HepG2 (cell line): ENCODE measurements at regions not wholly inside any gene's neighbourhood (a gene's known extent, or its start where the extent isn't known, plus 50 kb on each side); places are given as distances from the start of the nearest gene placed in this dataset.

Experiments used
- ATAC-seq: fragments of 200-7000 bp; cut with Tn5 transposase; 3 replicates; pipeline ENCODE4 v1.9.1; 2020; ENCODE audit warnings: mild to moderate bottlenecking, moderate library complexity
- BruUV-seq: library from RNA; stranded (reverse); fragments of 400-500 nt; replicated peaks from 2 replicates; lab custom pipeline; 2021; lab: Mats Ljungman, UMichigan
- CTCF ChIA-PET: fragments of 300-600 bp; formaldehyde crosslinking; extraction: SDS; loops from one replicate; lab custom pipeline; 2021; ENCODE audit warnings: low total read pairs, inconsistent platforms, low intra/inter-chr PET ratio; lab: Yijun Ruan, JAX
- POLR2A ChIA-PET: fragments of 350-600 bp; sonication (Branson Sonifier 250); formaldehyde crosslinking; loops from one replicate; lab custom pipeline; 2020; ENCODE audit warnings: antibody characterized with exemption, inconsistent platforms; lab: Yijun Ruan, JAX
- DNase-seq: peaks from one replicate; pipeline ENCODE4 v3.0.0-alpha.2; 2015; ENCODE audit warnings: low spot score
- FAIRE-seq: peaks from 3 replicates; lab custom pipeline; 2011; peaks lifted over from hg19 to GRCh38; lab: Jason Lieb, UNC
- H2AFZ ChIP-seq: one replicate; pipeline ENCODE4 v1.6.1; 2011; ENCODE audit warnings: low read length, inconsistent platforms
- H3K27ac ChIP-seq: fragments of 300-600 bp; 3 replicates; pipeline ENCODE4 v1.8.0; 2011; ENCODE audit warnings: mixed run types, mild to moderate bottlenecking, mixed read lengths, low read length, inconsistent platforms; ENCODE audit not compliant: insufficient read depth; ENCODE audit errors: extremely low read length
- H3K27me3 ChIP-seq, 2 experiments: fragments of 200-600 bp in 1 of 2; 2 replicates in 1 of 2; 3 replicates in 1 of 2; pipeline versions ENCODE4 v1.6.0 to v1.8.0; 2011; ENCODE audit warnings: low read length in 2 of 2, mild to moderate bottlenecking in 2 of 2, moderate library complexity in 2 of 2, inconsistent platforms in 1 of 2; ENCODE audit not compliant: insufficient read depth in 2 of 2, control insufficient read depth in 1 of 2
- H3K36me3 ChIP-seq, 2 experiments: fragments of 200-600 bp in 1 of 2; replicated peaks in 1 of 2; 2 replicates in 1 of 2; 3 replicates in 1 of 2; pipeline versions ENCODE4 v1.5.1 to v1.8.0; 2011; ENCODE audit warnings: low read length in 2 of 2, inconsistent platforms in 1 of 2; ENCODE audit not compliant: insufficient read depth in 2 of 2, control insufficient read depth in 1 of 2
- H3K4me1 ChIP-seq: 2 replicates; pipeline ENCODE4 v1.5.1; 2012; ENCODE audit warnings: low read length, inconsistent platforms; ENCODE audit not compliant: insufficient read depth
- H3K4me2 ChIP-seq: 2 replicates; pipeline ENCODE4 v1.6.0; 2011; ENCODE audit warnings: low read depth, low read length, inconsistent platforms
- H3K4me3 ChIP-seq, 3 experiments: fragments of 200-600 bp in 1 of 3; sonication (generic), shearing (Covaris generic) in 1 of 3; replicated peaks in 1 of 3; 2 replicates each; pipeline ENCODE4 v1.5.1; 2011 to 2016; ENCODE audit warnings: low read length in 3 of 3, inconsistent platforms in 2 of 3, low read depth in 2 of 3, mild to moderate bottlenecking in 2 of 3, control low read depth in 1 of 3, mixed read lengths in 1 of 3; ENCODE audit not compliant: insufficient read depth in 1 of 3
- H3K79me2 ChIP-seq: one replicate; pipeline ENCODE4 v1.6.1; 2011; ENCODE audit warnings: low read length, inconsistent platforms; ENCODE audit not compliant: insufficient read depth
- H3K9ac ChIP-seq: 2 replicates; pipeline ENCODE4 v1.6.0; 2011; ENCODE audit warnings: mild to moderate bottlenecking, low read depth, low read length, inconsistent platforms; ENCODE audit not compliant: insufficient read depth
- H3K9me3 ChIP-seq: 2 replicates; pipeline ENCODE4 v1.5.1; 2012; ENCODE audit warnings: mild to moderate bottlenecking, low read length
- H4K20me1 ChIP-seq: 2 replicates; pipeline ENCODE4 v1.6.0; 2011; ENCODE audit warnings: inconsistent platforms, mild to moderate bottlenecking, low read length, moderate library complexity; ENCODE audit not compliant: insufficient read depth
- ATF2 ChIP-seq: sonication (generic); formaldehyde crosslinking; IDR thresholded peaks from 2 replicates; pipeline ENCODE4 v1.4.0; 2020; ENCODE audit warnings: missing genetic modification reagents
- BORCS8-MEF2B ChIP-seq: sonication (generic); formaldehyde crosslinking; IDR thresholded peaks from 2 replicates; pipeline ENCODE4 v1.8.0; 2022; ENCODE audit warnings: mild to moderate bottlenecking, missing genetic modification reagents
- E2F1 ChIP-seq: sonication (generic); formaldehyde crosslinking; IDR thresholded peaks from 2 replicates; pipeline ENCODE4 v1.5.0; 2020; ENCODE audit warnings: missing genetic modification reagents
- FOXO4 ChIP-seq: sonication (generic); formaldehyde crosslinking; conservative IDR thresholded peaks from 2 replicates; pipeline ENCODE4 v1.8.1; 2023; ENCODE audit warnings: missing genetic modification reagents
- GTF2F1 ChIP-seq: fragments of 150-350 bp; IDR thresholded peaks from 2 replicates; pipeline ENCODE4 v1.6.1; 2014; ENCODE audit warnings: low read length
- ISL2 ChIP-seq: sonication (generic); formaldehyde crosslinking; IDR thresholded peaks from 2 replicates; pipeline ENCODE4 v1.5.0; 2020; ENCODE audit warnings: missing genetic modification reagents
- JARID2 ChIP-seq: sonication (generic); formaldehyde crosslinking; IDR thresholded peaks from 2 replicates; pipeline ENCODE4 v1.8.1; 2023; ENCODE audit warnings: missing genetic modification reagents, inconsistent platforms; ENCODE audit not compliant: insufficient replicate concordance
- KDM2A ChIP-seq: sonication (generic); formaldehyde crosslinking; IDR thresholded peaks from 2 replicates; pipeline ENCODE4 v1.4.0; 2020; ENCODE audit warnings: low read depth, missing genetic modification reagents, borderline replicate concordance
- PAXIP1 ChIP-seq: sonication (generic); formaldehyde crosslinking; conservative IDR thresholded peaks from 2 replicates; pipeline ENCODE4 v1.4.0; 2020; ENCODE audit warnings: mild to moderate bottlenecking, missing genetic modification reagents, moderate library complexity
- PREB ChIP-seq: sonication (generic); formaldehyde crosslinking; IDR thresholded peaks from 2 replicates; pipeline ENCODE4 v1.4.0; 2020; ENCODE audit warnings: missing genetic modification reagents
- ZKSCAN8 ChIP-seq: IDR thresholded peaks from 2 replicates; pipeline ENCODE4 v1.6.1; 2016; ENCODE audit warnings: borderline replicate concordance, missing genetic modification reagents, missing compliant biosample characterization
- ZNF138 ChIP-seq: sonication (generic); formaldehyde crosslinking; IDR thresholded peaks from 2 replicates; pipeline ENCODE4 v1.5.0; 2020; ENCODE audit warnings: mild to moderate bottlenecking, low read depth, missing genetic modification reagents
- ZNF7 ChIP-seq: IDR thresholded peaks from 2 replicates; pipeline ENCODE4 v1.6.1; 2016; ENCODE audit warnings: missing biosample characterization, missing genetic modification reagents
- ZNF773 ChIP-seq: sonication (generic); formaldehyde crosslinking; IDR thresholded peaks from 2 replicates; pipeline ENCODE4 v1.4.0; 2020; ENCODE audit warnings: missing genetic modification reagents, borderline replicate concordance
- WGBS: methylation state at CpG from one replicate; pipeline ENCODE4 v1.1.6; 2017; ENCODE audit warnings: low lambda C conversion rate; 5-methylcytosine and 5-hydroxymethylcytosine counted together
- in situ Hi-C: cut with HindIII; loops from 2 replicates; pipeline ENCODE4 v1.10.0; 2017; ENCODE audit warnings: low pct_unique_long_range_greater_than_20kb; ENCODE audit not compliant: extremely low pct_ligation_motif_present
- intact Hi-C: fragments of 100-400 bp; cut with micrococcal nuclease; formaldehyde crosslinking; loops from one replicate; pipeline ENCODE4 v1.10.0; 2022; ENCODE audit not compliant: unreplicated experiment

- ATAC-seq, result no peak
- Histone ChIP-seq H4K20me1 (no peaks in the 10 kb centered on the region), H3K4me2 (no peak overlapping the region), H3K36me3 (no peaks in the 10 kb centered on the region), H3K4me1 (no peaks in the 10 kb centered on the region), H3K79me2 (no peaks in the 10 kb centered on the region), H3K27ac (no peak overlapping the region), H3K4me3 (no peak overlapping the region), H3K9me3 (peaks cover 13% of the 10 kb centered on the region), H3K9ac (no peak overlapping the region), H3K27me3 (peaks cover 0 to 13% of the 10 kb centered on the region in 2 experiments; a peak in 1 of 5 replicates), H2AFZ (no peak overlapping the region)
- no TSS peak for BruUV-seq
- 20% methylated on average over 8 of the region's 11 CpGs for WGBS
- POLR2A ChIA-PET, result no interaction called here
- no peak for FAIRE-seq
- intact Hi-C loops (no loop called here), in situ Hi-C loops (no loop called here)
- no peak for DNase-seq
- CTCF ChIA-PET, result no interaction called here
- no peak for TF ChIP-seq KDM2A (CRISPR knock-in tag)
- TF ChIP-seq JARID2 (CRISPR knock-in tag), result no peak
- no peak for TF ChIP-seq ZNF138 (CRISPR knock-in tag)
- no peak for TF ChIP-seq BORCS8-MEF2B
- TF ChIP-seq PAXIP1 (CRISPR knock-in tag), result no peak
- TF ChIP-seq E2F1 (CRISPR knock-in tag), result no peak
- TF ChIP-seq ATF2 (CRISPR knock-in tag), result no peak
- no peak for TF ChIP-seq FOXO4 (CRISPR knock-in tag)
- no peak for TF ChIP-seq PREB (CRISPR knock-in tag)
- TF ChIP-seq GTF2F1, result no peak
- no peak for TF ChIP-seq ZKSCAN8
- no peak for TF ChIP-seq ZNF7
- no peak for TF ChIP-seq ISL2 (CRISPR knock-in tag)
- no peak for TF ChIP-seq ZNF773 (CRISPR knock-in tag)
- TF ChIP-seq, all 625 proteins: peak for 0
These were observed 185.3 kb downstream of the IRX1 start for GRCh38 chr5:3780907-3781306.
